Coronary artery (tissue), 2 donors: ENCODE measurements at regions not wholly inside any gene's neighbourhood (a gene's known extent, or its start where the extent isn't known, plus 50 kb on each side); places are given as distances from the start of the nearest gene placed in this dataset.

ENCODE experiments used
- DNase-seq: peaks from one replicate; pipeline ENCODE4 v3.0.0-alpha.2; 2017; ENCODE audit warnings: low spot score
- H3K27ac ChIP-seq, 2 donors: fragments of 200-600 bp; sonication (generic); one replicate each; pipeline ENCODE4 v1.5.1; 2016 to 2019
- H3K4me3 ChIP-seq: fragments of 200-600 bp; sonication (generic); 2 replicates; pipeline ENCODE4 v1.5.1; 2016; ENCODE audit warnings: mild to moderate bottlenecking, moderate library complexity
- TF ChIP-seq, protein P1 (sequence below): fragments of 200-600 bp; sonication (generic); IDR thresholded peaks from one replicate; pipeline ENCODE4 v1.5.1; 2019; ENCODE audit warnings: antibody characterized with exemption

DNA sequence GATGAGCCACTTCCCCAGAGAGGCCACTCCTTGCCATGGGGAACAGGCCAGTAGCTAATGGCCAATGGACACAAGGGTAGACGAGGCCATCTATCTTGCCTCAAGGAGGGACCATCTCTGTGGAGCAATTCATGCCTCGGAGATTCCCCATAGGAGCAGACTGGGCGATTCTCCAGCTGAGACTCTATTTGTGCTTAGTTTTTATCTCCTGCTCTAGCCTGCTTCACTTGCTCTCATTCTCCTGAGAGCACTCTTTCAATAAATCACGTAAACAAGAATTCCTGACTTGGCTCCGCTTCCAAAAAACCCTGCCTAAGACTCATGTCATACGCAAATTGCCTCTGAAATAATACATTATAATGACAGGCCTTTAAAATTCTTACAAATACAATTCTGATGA, 396.4 kb upstream of the USP15 start:
- TF ChIP-seq, protein P1, sequence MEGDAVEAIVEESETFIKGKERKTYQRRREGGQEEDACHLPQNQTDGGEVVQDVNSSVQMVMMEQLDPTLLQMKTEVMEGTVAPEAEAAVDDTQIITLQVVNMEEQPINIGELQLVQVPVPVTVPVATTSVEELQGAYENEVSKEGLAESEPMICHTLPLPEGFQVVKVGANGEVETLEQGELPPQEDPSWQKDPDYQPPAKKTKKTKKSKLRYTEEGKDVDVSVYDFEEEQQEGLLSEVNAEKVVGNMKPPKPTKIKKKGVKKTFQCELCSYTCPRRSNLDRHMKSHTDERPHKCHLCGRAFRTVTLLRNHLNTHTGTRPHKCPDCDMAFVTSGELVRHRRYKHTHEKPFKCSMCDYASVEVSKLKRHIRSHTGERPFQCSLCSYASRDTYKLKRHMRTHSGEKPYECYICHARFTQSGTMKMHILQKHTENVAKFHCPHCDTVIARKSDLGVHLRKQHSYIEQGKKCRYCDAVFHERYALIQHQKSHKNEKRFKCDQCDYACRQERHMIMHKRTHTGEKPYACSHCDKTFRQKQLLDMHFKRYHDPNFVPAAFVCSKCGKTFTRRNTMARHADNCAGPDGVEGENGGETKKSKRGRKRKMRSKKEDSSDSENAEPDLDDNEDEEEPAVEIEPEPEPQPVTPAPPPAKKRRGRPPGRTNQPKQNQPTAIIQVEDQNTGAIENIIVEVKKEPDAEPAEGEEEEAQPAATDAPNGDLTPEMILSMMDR: no peak
- no peak for DNase-seq
- no peak overlapping the region for H3K27ac ChIP-seq
- no peak overlapping the region for H3K4me3 ChIP-seq

DNA sequence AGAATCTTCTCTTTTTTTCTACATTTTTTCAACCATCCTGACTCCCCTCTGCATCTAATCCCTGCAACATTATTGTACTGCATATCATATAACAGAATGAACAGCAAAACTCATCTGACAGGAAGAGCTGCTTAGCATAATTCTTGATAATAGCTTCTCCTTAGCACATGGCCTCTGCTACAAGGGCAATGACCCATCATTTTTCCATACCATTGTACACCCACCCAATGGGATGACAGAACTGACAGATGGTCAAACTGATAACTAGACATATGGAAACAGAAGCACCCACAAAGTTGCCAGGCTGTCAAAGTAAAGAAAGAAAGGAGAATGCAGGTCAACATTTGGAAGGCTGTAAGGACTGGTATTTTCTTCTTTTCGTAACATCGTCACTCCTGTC, 390.4 kb upstream of the USP15 start:
- no peak overlapping the region for H3K4me3 ChIP-seq
- no peak overlapping the region for H3K27ac ChIP-seq
- TF ChIP-seq, protein P1: no peak
- no peak for DNase-seq

DNA sequence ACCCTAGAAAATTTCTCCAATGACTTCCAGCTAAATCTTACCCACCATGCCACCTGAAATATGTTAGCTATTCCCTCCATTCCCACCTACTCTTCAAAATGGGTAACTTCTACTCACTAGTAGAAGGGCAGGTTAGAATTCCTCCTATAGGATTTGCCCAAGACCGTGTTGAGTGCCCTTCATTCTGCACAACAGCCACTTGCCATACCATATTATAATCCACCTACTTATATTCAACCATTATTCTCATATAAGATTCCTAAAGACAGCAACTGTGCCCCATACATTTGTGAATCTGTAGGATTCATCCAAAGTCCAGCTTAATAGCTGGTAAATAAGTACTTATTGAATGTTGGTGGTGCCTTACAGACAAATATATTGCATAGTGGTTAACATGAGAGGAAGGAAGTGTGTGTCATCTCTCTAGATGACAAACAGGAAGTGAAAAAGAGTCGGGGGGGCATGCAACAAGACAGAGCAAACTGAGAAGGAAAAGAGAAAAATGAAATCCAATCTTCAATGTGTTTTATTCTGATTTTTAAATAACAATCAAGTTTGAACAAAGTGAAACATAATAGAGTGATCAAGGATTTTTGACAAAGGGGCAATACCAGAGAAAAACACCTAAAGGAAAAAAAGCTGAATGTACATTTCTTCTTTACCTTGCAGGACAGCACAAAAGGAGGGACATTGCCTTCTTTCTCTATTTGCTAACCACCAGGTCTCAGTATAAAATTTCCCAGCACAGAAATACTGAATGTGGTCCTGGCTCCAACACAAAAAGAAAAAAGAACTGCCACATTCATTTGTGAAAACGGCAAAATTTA, 389.3 kb upstream of the USP15 start:
- Histone ChIP-seq H3K4me3 (no peak overlapping the region), H3K27ac (no peak overlapping the region)
- no peak for DNase-seq
- TF ChIP-seq, protein P1: no peak

DNA sequence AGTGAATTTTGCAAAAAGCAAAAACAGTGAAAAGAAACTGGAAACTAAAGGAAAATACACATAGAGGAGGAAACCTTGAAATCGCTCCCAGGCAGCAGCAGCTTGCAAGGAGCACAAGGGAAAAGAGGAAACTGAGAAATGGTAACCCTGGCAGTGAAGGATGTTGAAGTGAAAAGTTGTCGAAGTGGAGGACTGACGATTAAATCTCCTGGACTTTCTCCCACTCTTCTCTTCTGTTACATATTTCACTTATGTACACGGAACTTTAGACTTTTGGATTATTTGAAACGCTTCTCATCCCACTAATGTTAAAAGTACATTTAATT, 388.8 kb upstream of the USP15 start:
- no peak overlapping the region for H3K4me3 ChIP-seq
- no peak overlapping the region for H3K27ac ChIP-seq
- DNase-seq: no peak
- TF ChIP-seq, protein P1: no peak

DNA sequence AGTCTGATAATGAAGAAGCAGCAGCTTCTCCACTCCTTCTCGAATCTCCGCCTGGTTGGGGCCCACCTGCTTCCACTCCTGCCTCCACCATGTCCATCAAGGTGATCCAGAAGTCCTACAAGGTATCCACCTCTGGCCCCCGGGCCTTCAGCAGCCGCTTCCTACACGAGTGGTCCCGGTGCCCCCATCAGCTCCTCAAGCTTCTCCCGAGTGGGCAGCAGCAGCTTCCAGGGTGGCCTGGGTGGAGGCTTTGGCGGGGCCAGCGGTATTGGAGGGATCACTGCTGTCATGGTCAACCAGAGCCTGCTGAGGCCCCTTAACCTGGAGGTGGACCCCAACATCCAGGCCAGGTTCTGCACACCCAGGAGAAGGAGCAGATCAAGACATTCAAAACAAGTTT, 381.0 kb upstream of the USP15 start:
- DNase-seq: no peak
- Histone ChIP-seq H3K4me3 (no peak overlapping the region), H3K27ac (no peak overlapping the region)
- TF ChIP-seq, protein P1: no peak

DNA sequence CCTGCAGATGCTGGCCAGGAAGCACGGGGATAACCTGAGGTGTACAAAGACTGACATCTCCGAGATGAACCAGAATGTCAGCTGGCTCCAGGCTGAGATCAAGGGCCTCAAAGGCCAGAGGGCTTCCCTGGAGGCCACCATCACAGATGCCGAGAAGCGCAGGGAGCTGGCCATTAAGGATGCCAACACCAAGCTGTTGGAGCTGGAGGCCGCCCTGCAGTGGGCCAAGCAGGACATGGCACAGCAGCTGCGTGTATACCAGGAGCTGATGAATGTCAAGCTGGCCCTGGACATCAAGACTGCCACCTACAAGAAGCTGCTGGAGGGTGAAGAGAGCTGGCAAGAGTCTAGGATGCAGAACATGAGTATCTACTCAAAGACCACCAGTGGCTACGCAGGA, 380.0 kb upstream of the USP15 start:
- Histone ChIP-seq H3K4me3 (no peak overlapping the region), H3K27ac (no peak overlapping the region)
- TF ChIP-seq, protein P1: no peak
- DNase-seq: no peak

DNA sequence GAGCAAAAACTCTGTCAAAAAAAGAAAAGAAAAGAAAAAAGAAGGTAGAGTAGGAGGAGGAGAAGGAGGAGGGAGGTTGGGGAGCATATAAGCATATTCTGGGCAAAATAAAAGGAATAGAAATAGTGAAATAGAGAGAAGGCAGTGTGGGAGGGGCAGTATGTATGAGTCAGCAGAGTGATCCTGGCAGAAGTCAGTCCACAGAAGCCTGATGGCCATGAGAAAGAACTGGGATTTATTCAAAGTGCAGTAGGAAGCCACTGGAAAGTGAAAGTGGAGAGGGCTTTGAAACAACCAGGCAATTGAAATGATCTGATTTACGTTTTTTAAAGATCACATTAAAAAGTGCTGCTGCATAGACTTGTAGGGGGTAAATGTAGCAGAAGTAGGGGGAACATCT, 368.6 kb upstream of the USP15 start:
- TF ChIP-seq, protein P1: no peak
- Histone ChIP-seq H3K27ac (no peak overlapping the region), H3K4me3 (no peak overlapping the region)
- no peak for DNase-seq
